Vagina (tissue), 2 donors: ENCODE measurements at regions not wholly inside any gene's neighbourhood (a gene's known extent, or its start where the extent isn't known, plus 50 kb on each side); places are given as distances from the start of the nearest gene placed in this dataset.

ENCODE experiments used
- CTCF ChIP-seq, 3 experiments: fragments of 450-650 bp in 2 of 3; fragments of 200-600 bp in 1 of 3; sonication (generic) in 1 of 3; IDR thresholded peaks; one replicate each; pipeline ENCODE4 v1.5.1; 2017 to 2019; ENCODE audit warnings: antibody characterized with exemption in 3 of 3, mild to moderate bottlenecking in 2 of 3, moderate library complexity in 2 of 3
- POLR2AphosphoS5 ChIP-seq, 2 donors: sonication (generic); formaldehyde crosslinking; IDR thresholded peaks; one replicate each; pipeline ENCODE4 v1.9.0; 2017; ENCODE audit warnings: antibody characterized with exemption in 2 of 2, mild to moderate bottlenecking in 2 of 2, low read depth in 1 of 2; ENCODE audit not compliant: insufficient read depth in 1 of 2

- TF ChIP-seq POLR2AphosphoS5 (IDR thresholded peaks at IDR 0.05; ENCODE audit: insufficient read depth in 1 of 2, low read depth in 1 of 2) = no peak
- no peak for TF ChIP-seq CTCF (IDR thresholded peaks at IDR 0.05)
Observed at GRCh38 chrX:7485061-7485460, 337.1 kb upstream of the PUDP start.
